ENCODE measurements at regions not wholly inside any gene's neighbourhood (a gene's known extent, or its start where the extent isn't known, plus 50 kb on each side); places are given as distances from the start of the nearest gene placed in this dataset.

GRCh38 chr16:80459966-80460365 is 80.8 kb upstream of the DYNLRB2 start:
- intact Hi-C loops (cut with DNase I): no loop called here
- DNase-seq (no peak), ATAC-seq (no peak)
- H3K4me3 ChIP-seq: no peak overlapping the region
- H3K27me3 ChIP-seq: no peaks in the 10 kb centered on the region
- TF ChIP-seq CTCF (IDR thresholded peaks at IDR 0.05): no peak
- H3K9me3 ChIP-seq: no peaks in the 10 kb centered on the region
- no peak overlapping the region for H3K27ac ChIP-seq
- no peaks in the 10 kb centered on the region for H3K36me3 ChIP-seq
- H3K4me1 ChIP-seq: no peaks in the 10 kb centered on the region

GRCh38 chr16:80459331-80459777 is 81.4 kb upstream of the DYNLRB2 start:
- Histone ChIP-seq H3K4me3 (no peak overlapping the region), H3K36me3 (no peaks in the 10 kb centered on the region), H3K27ac (no peak overlapping the region), H3K4me1 (no peaks in the 10 kb centered on the region), H3K9me3 (no peaks in the 10 kb centered on the region), H3K27me3 (no peaks in the 10 kb centered on the region)
- DNase-seq (no peak), ATAC-seq (no peak)
- intact Hi-C loops (cut with DNase I): no loop called here
- TF ChIP-seq CTCF (IDR thresholded peaks at IDR 0.05): no peak

- intact Hi-C loops (cut with DNase I): no loop called here
- Histone ChIP-seq H3K4me1 (no peaks in the 10 kb centered on the region), H3K27ac (no peak overlapping the region), H3K9me3 (no peaks in the 10 kb centered on the region), H3K27me3 (no peaks in the 10 kb centered on the region), H3K36me3 (no peaks in the 10 kb centered on the region), H3K4me3 (no peak overlapping the region)
- no peak for DNase-seq
- no peak for TF ChIP-seq CTCF (IDR thresholded peaks at IDR 0.05)
- ATAC-seq: no peak
Measured at GRCh38 chr16:80457871-80458270, 82.9 kb upstream of the DYNLRB2 start.

- TF ChIP-seq CTCF (IDR thresholded peaks at IDR 0.05): no peak
- no peak for DNase-seq
- no peak for ATAC-seq
- Histone ChIP-seq H3K9me3 (no peaks in the 10 kb centered on the region), H3K27ac (no peak overlapping the region), H3K4me3 (no peak overlapping the region), H3K27me3 (no peaks in the 10 kb centered on the region), H3K36me3 (no peaks in the 10 kb centered on the region), H3K4me1 (no peaks in the 10 kb centered on the region)
- intact Hi-C loops (cut with DNase I): no loop called here
Measured at GRCh38 chr16:80454802-80455201, 86.0 kb upstream of the DYNLRB2 start.

GRCh38 chr16:80449392-80449791 is 91.4 kb upstream of the DYNLRB2 start:
- TF ChIP-seq CTCF (IDR thresholded peaks at IDR 0.05): no peak
- Histone ChIP-seq H3K4me1 (no peaks in the 10 kb centered on the region), H3K27me3 (peaks cover 6% of the 10 kb centered on the region), H3K4me3 (no peak overlapping the region), H3K36me3 (no peaks in the 10 kb centered on the region), H3K27ac (no peak overlapping the region), H3K9me3 (no peaks in the 10 kb centered on the region)
- ATAC-seq: no peak
- intact Hi-C loops (cut with DNase I): no loop called here
- no peak for DNase-seq

GRCh38 chr16:80447241-80447640 is 93.6 kb upstream of the DYNLRB2 start:
- no peaks in the 10 kb centered on the region for H3K36me3 ChIP-seq
- no peak overlapping the region for H3K4me3 ChIP-seq
- no peak overlapping the region for H3K27ac ChIP-seq
- H3K27me3 ChIP-seq: peaks cover 6% of the 10 kb centered on the region
- H3K9me3 ChIP-seq: no peaks in the 10 kb centered on the region
- no peaks in the 10 kb centered on the region for H3K4me1 ChIP-seq
- DNase-seq: no peak
- no peak for TF ChIP-seq CTCF (IDR thresholded peaks at IDR 0.05)
- no peak for ATAC-seq
- intact Hi-C loops (cut with DNase I): no loop called here

Measured in upper lobe of right lung (tissue), 1 donor.